Lung (tissue), 11 donors: ENCODE measurements at regions not wholly inside any gene's neighbourhood (a gene's known extent, or its start where the extent isn't known, plus 50 kb on each side); places are given as distances from the start of the nearest gene placed in this dataset.

ENCODE experiments used
- ATAC-seq: fragments of 200-7000 bp; cut with Tn5 transposase; one replicate; pipeline ENCODE4 v1.9.1; 2020; ENCODE audit warnings: moderate number of reproducible peaks; ENCODE audit not compliant: insufficient read depth, low FRiP score
- DNase-seq, 3 donors: peaks; one replicate each; pipeline ENCODE4 v3.0.0-alpha.2; 2013 to 2017
- H3K27ac ChIP-seq, 2 donors: one replicate each; pipeline ENCODE4 v1.5.1; 2013; ENCODE audit warnings: mild to moderate bottlenecking in 2 of 2, moderate library complexity in 2 of 2, control low read depth in 1 of 2, inconsistent platforms in 1 of 2, low read depth in 1 of 2, low read length in 1 of 2
- H3K27me3 ChIP-seq, 3 donors: one replicate each; pipeline ENCODE4 v1.5.1; 2013; ENCODE audit warnings: low read length in 2 of 3; ENCODE audit not compliant: control insufficient read depth in 3 of 3, insufficient read depth in 3 of 3
- H3K36me3 ChIP-seq, 4 donors: one replicate each; pipeline ENCODE4 v1.5.1; 2013; ENCODE audit warnings: low read length in 4 of 4, mild to moderate bottlenecking in 1 of 4, moderate library complexity in 1 of 4; ENCODE audit not compliant: control insufficient read depth in 4 of 4, insufficient read depth in 4 of 4
- H3K4me1 ChIP-seq, 5 donors: one replicate each; pipeline ENCODE4 v1.5.1; 2013; ENCODE audit warnings: low read length in 5 of 5, mild to moderate bottlenecking in 2 of 5, moderate library complexity in 1 of 5; ENCODE audit not compliant: control insufficient read depth in 5 of 5, insufficient read depth in 5 of 5
- H3K4me3 ChIP-seq: one replicate; pipeline ENCODE4 v1.5.1; 2013; ENCODE audit warnings: mild to moderate bottlenecking, control low read depth, moderate library complexity
- H3K9ac ChIP-seq, 2 donors: one replicate each; pipeline ENCODE4 v1.5.1; 2013; ENCODE audit warnings: low read length in 2 of 2, control low read depth in 1 of 2; ENCODE audit not compliant: insufficient read depth in 1 of 2
- H3K9me3 ChIP-seq, 4 donors: one replicate each; pipeline ENCODE4 v1.5.1; 2013; ENCODE audit warnings: low read length in 3 of 4, mild to moderate bottlenecking in 1 of 4, moderate library complexity in 1 of 4; ENCODE audit not compliant: control insufficient read depth in 4 of 4, insufficient read depth in 3 of 4
- CTCF ChIP-seq: IDR thresholded peaks from 2 replicates; pipeline ENCODE4 v1.5.1; 2012; ENCODE audit warnings: mild to moderate bottlenecking; ENCODE audit errors: control extremely low read depth, extremely low read depth
- WGBS, 2 donors: extraction: QIAGEN DNeasy Blood & Tissue Kit; methylation state at CpG; one replicate each; pipeline ENCODE4 v1.1.7; 2013; 5-methylcytosine and 5-hydroxymethylcytosine counted together
- donor health status: control.
- donor health status: control.
- donor health status: Bipolar disorder and iron deficiency.
- donor health status: healthy.
- donor health status: DM: yes; HTN: yes; CAD: no.

GRCh38 chr2:53544871-53545558 lies 222.6 kb upstream of the CHAC2 start:
- Histone ChIP-seq H3K27me3 (no peaks in the 10 kb centered on the region), H3K9ac (no peak overlapping the region), H3K4me1 (peaks cover 0 to 3% (median 0%) of the 10 kb centered on the region in 5 donors), H3K27ac (no peak overlapping the region), H3K9me3 (peaks cover 0 to 3% (median under 1%) of the 10 kb centered on the region in 4 donors), H3K4me3 (no peak overlapping the region), H3K36me3 (no peaks in the 10 kb centered on the region)
- DNase-seq, result no peak
- TF ChIP-seq CTCF, result no peak
- WGBS, 2 donors, result 69 to 76% methylated on average over 7 of the region's 7 CpGs
- ATAC-seq, result no peak

GRCh38 chr2:53543083-53543482 lies 224.5 kb upstream of the CHAC2 start:
- Histone ChIP-seq H3K36me3 (no peaks in the 10 kb centered on the region), H3K4me1 (no peaks in the 10 kb centered on the region), H3K27me3 (no peaks in the 10 kb centered on the region), H3K27ac (no peak overlapping the region), H3K9ac (no peak overlapping the region), H3K9me3 (peaks cover 0 to 3% (median under 1%) of the 10 kb centered on the region in 4 donors), H3K4me3 (no peak overlapping the region)
- TF ChIP-seq CTCF, result no peak
- WGBS, 2 donors, result 80 to 85% methylated on average over 1 of the region's 1 CpG
- ATAC-seq (no peak), DNase-seq (no peak)

- Histone ChIP-seq H3K36me3 (no peaks in the 10 kb centered on the region), H3K4me1 (peaks cover 0 to 6% (median 0%) of the 10 kb centered on the region in 5 donors), H3K4me3 (no peak overlapping the region), H3K27me3 (no peaks in the 10 kb centered on the region), H3K27ac (no peak overlapping the region), H3K9ac (no peak overlapping the region), H3K9me3 (peaks cover 0 to 3% (median under 1%) of the 10 kb centered on the region in 4 donors)
- ATAC-seq, result no peak
- 81 to 85% methylated on average over 4 of the region's 4 CpGs for WGBS, 2 donors
- no peak for DNase-seq
- no peak for TF ChIP-seq CTCF
These were observed 230.8 kb upstream of the CHAC2 start for GRCh38 chr2:53536583-53537361.
